A673 (cell line): ENCODE measurements at regions not wholly inside any gene's neighbourhood (a gene's known extent, or its start where the extent isn't known, plus 50 kb on each side); places are given as distances from the start of the nearest gene placed in this dataset.

Experiments
- EZH2 ChIP-seq: fragments of 200-600 bp; sonication (generic); IDR thresholded peaks from 2 replicates; pipeline ENCODE4 v1.6.1; 2017; ENCODE audit warnings: borderline replicate concordance, low read depth, mild to moderate bottlenecking, mixed read lengths, antibody characterized with exemption, low read length; ENCODE audit not compliant: poor library complexity, severe bottlenecking
- TF ChIP-seq, protein P1 (sequence below): fragments of 300-800, 200-600 bp; sonication (generic); conservative IDR thresholded peaks from 2 replicates; pipeline ENCODE4 v1.5.1; 2017; ENCODE audit warnings: low read depth, mild to moderate bottlenecking, antibody characterized with exemption, low read length, moderate library complexity, mixed read lengths

DNA sequence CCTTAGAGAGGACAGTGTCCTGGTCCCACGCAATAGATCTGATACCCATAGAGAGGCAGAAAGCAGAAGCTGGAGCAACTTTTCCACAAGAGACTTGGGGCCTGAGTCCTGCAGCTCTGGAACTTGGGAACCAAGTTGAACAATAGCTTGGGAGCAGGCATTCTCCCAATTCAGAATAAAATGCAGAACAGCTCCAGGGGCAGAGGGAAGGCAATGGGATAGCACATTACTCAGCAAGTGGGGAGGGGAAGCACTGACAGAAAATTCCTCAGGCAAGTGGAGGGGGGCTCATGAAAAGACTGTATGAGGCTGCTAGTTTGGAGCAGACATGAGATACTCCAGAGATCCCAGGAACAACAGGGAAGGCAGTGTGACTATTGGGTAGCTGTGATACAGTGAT lies 513.6 kb downstream of the HINT1 start:
- no peak for TF ChIP-seq EZH2
- TF ChIP-seq, protein P1, sequence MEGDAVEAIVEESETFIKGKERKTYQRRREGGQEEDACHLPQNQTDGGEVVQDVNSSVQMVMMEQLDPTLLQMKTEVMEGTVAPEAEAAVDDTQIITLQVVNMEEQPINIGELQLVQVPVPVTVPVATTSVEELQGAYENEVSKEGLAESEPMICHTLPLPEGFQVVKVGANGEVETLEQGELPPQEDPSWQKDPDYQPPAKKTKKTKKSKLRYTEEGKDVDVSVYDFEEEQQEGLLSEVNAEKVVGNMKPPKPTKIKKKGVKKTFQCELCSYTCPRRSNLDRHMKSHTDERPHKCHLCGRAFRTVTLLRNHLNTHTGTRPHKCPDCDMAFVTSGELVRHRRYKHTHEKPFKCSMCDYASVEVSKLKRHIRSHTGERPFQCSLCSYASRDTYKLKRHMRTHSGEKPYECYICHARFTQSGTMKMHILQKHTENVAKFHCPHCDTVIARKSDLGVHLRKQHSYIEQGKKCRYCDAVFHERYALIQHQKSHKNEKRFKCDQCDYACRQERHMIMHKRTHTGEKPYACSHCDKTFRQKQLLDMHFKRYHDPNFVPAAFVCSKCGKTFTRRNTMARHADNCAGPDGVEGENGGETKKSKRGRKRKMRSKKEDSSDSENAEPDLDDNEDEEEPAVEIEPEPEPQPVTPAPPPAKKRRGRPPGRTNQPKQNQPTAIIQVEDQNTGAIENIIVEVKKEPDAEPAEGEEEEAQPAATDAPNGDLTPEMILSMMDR = no peak
